K562 (cell line): ENCODE measurements at regions not wholly inside any gene's neighbourhood (a gene's known extent, or its start where the extent isn't known, plus 50 kb on each side); places are given as distances from the start of the nearest gene placed in this dataset.

Experiments used
- ATAC-seq: fragments of 200-7000 bp; cut with Tn5 transposase; 3 replicates; pipeline ENCODE4 v1.9.1; 2020; ENCODE audit warnings: moderate library complexity
- BruUV-seq: library from RNA; stranded (reverse); fragments of 400-500 nt; replicated peaks from 2 replicates; lab custom pipeline; 2021; lab: Mats Ljungman, UMichigan
- CTCF ChIA-PET: fragments of 300-600 bp; formaldehyde crosslinking; extraction: SDS; loops from one replicate; lab custom pipeline; 2021; ENCODE audit warnings: low intra/inter-chr PET ratio; lab: Yijun Ruan, JAX
- POLR2A ChIA-PET: fragments of 300-600, 350-650 bp; sonication (Branson Sonifier 250); formaldehyde crosslinking; extraction: SDS; loops from one replicate; lab custom pipeline; 2021; ENCODE audit warnings: antibody characterized with exemption, inconsistent platforms; lab: Yijun Ruan, JAX
- DNase-seq, 4 experiments: peaks; one replicate each; pipeline versions ENCODE4 v3.0.0 to v3.0.0-alpha.2; 2011 to 2018; ENCODE audit warnings: low spot score in 3 of 4, mixed read lengths in 3 of 4; ENCODE audit errors: extremely low read depth in 1 of 4
- FAIRE-seq: peaks from 2 replicates; lab custom pipeline; 2011; peaks lifted over from hg19 to GRCh38; lab: Jason Lieb, UNC
- H2AFZ ChIP-seq: 2 replicates; pipeline ENCODE4 v1.6.0; 2011; ENCODE audit warnings: low read depth, low read length, control low read depth, inconsistent platforms
- H3K27ac ChIP-seq: fragments of 200-600 bp; 3 replicates; pipeline ENCODE4 v1.8.0; 2011; ENCODE audit warnings: low read depth, mild to moderate bottlenecking, control low read depth, inconsistent platforms, low read length, moderate library complexity, mixed read lengths; ENCODE audit errors: extremely low read depth
- H3K27me3 ChIP-seq, 2 experiments: fragments of 300-600 bp in 1 of 2; 2 replicates in 1 of 2; 3 replicates in 1 of 2; pipeline versions ENCODE4 v1.6.0 to v1.8.0; 2011; ENCODE audit warnings: inconsistent platforms in 2 of 2, low read length in 2 of 2, mild to moderate bottlenecking in 1 of 2, mixed read lengths in 1 of 2, moderate library complexity in 1 of 2; ENCODE audit not compliant: control insufficient read depth in 2 of 2, insufficient read depth in 2 of 2
- H3K36me3 ChIP-seq: fragments of 300-600 bp; 3 replicates; pipeline ENCODE4 v1.8.0; 2011; ENCODE audit warnings: mild to moderate bottlenecking, low read length, inconsistent platforms; ENCODE audit not compliant: control insufficient read depth, insufficient read depth
- H3K4me1 ChIP-seq, 2 experiments: fragments of 200-600 bp in 1 of 2; replicated peaks in 1 of 2; 2 replicates in 1 of 2; 3 replicates in 1 of 2; pipeline versions ENCODE4 v1.5.1 to v1.8.0; 2011; ENCODE audit warnings: inconsistent platforms in 2 of 2, low read length in 2 of 2, mild to moderate bottlenecking in 1 of 2, mixed read lengths in 1 of 2, moderate library complexity in 1 of 2; ENCODE audit not compliant: control insufficient read depth in 2 of 2, insufficient read depth in 2 of 2
- H3K4me2 ChIP-seq: 2 replicates; pipeline ENCODE4 v1.6.1; 2011; ENCODE audit warnings: low read length, control low read depth, inconsistent platforms, mixed read lengths; ENCODE audit not compliant: insufficient read depth
- H3K4me3 ChIP-seq: fragments of 200-600 bp; sonication (generic), shearing (Covaris generic); 2 replicates; pipeline ENCODE4 v1.5.1; 2016; ENCODE audit warnings: control low read depth, inconsistent platforms
- H3K79me2 ChIP-seq: fragments of 200-600 bp; 3 replicates; pipeline ENCODE4 v1.8.0; 2011; ENCODE audit warnings: low read length, inconsistent platforms; ENCODE audit not compliant: control insufficient read depth, insufficient read depth
- H3K9ac ChIP-seq, 2 experiments: 2 replicates each; pipeline versions ENCODE4 v1.6.0 to v1.6.1; 2011; ENCODE audit warnings: low read depth in 2 of 2, low read length in 2 of 2, control low read depth in 1 of 2, inconsistent platforms in 1 of 2, mild to moderate bottlenecking in 1 of 2, mixed read lengths in 1 of 2; ENCODE audit not compliant: insufficient read depth in 1 of 2
- H3K9me1 ChIP-seq: one replicate; pipeline ENCODE4 v1.6.0; 2011; ENCODE audit warnings: inconsistent platforms, mild to moderate bottlenecking, low read length, moderate library complexity; ENCODE audit not compliant: control insufficient read depth, insufficient read depth
- H3K9me3 ChIP-seq: replicated peaks from 2 replicates; pipeline ENCODE4 v1.5.1; 2011; ENCODE audit warnings: low read depth, low read length, inconsistent platforms; ENCODE audit not compliant: control insufficient read depth, insufficient read depth
- H4K20me1 ChIP-seq: replicated peaks from 2 replicates; pipeline ENCODE4 v1.6.1; 2011; ENCODE audit warnings: low read length, inconsistent platforms, mixed read lengths; ENCODE audit not compliant: control insufficient read depth, insufficient read depth
- ARHGAP35 ChIP-seq: fragments of 450-650 bp; IDR thresholded peaks from 2 replicates; pipeline ENCODE4 v1.6.1; 2018; ENCODE audit not compliant: partially characterized antibody
- ARID2 ChIP-seq: fragments of 450-650 bp; IDR thresholded peaks from 2 replicates; pipeline ENCODE4 v1.6.1; 2017; ENCODE audit warnings: antibody characterized with exemption, mild to moderate bottlenecking
- MEIS2 ChIP-seq: fragments of 450-650 bp; IDR thresholded peaks from 2 replicates; pipeline ENCODE4 v1.6.1; 2014; ENCODE audit warnings: mild to moderate bottlenecking; ENCODE audit not compliant: partially characterized antibody
- MTF1 ChIP-seq: fragments of 250-450 bp; sonication (Bioruptor Pico); IDR thresholded peaks from 2 replicates; pipeline ENCODE4 v1.9.0; 2021; ENCODE audit warnings: moderate library complexity, mild to moderate bottlenecking, inconsistent platforms, borderline replicate concordance
- RBM14 ChIP-seq: fragments of 200-400 bp; formaldehyde crosslinking; IDR thresholded peaks from 2 replicates; pipeline ENCODE4 v1.6.1; 2018; ENCODE audit warnings: low read depth, mild to moderate bottlenecking, low read length, moderate library complexity, borderline replicate concordance; ENCODE audit not compliant: insufficient read depth
- RBM39 ChIP-seq: fragments of 200-400 bp; formaldehyde crosslinking; optimal IDR thresholded peaks from 2 replicates; pipeline ENCODE3; 2018; ENCODE audit warnings: low read depth, low read length
- SAFB ChIP-seq: fragments of 200-400 bp; formaldehyde crosslinking; IDR thresholded peaks from 2 replicates; pipeline ENCODE4 v1.6.1; 2017; ENCODE audit warnings: low read depth, low read length, borderline replicate concordance
- ZNF695 ChIP-seq: fragments of 450-650 bp; formaldehyde crosslinking; IDR thresholded peaks from 2 replicates; pipeline ENCODE4 v1.4.0; 2020; ENCODE audit warnings: mild to moderate bottlenecking, moderate library complexity
- ZNF699 ChIP-seq: fragments of 250-450 bp; sonication (Bioruptor Pico); IDR thresholded peaks from 2 replicates; pipeline ENCODE4 v1.8.0; 2021; ENCODE audit warnings: mild to moderate bottlenecking, moderate library complexity; ENCODE audit not compliant: insufficient replicate concordance
- ZNF830 ChIP-seq: fragments of 250-450 bp; sonication (Bioruptor Pico); IDR thresholded peaks from 2 replicates; pipeline ENCODE4 v1.5.0; 2021; ENCODE audit warnings: mild to moderate bottlenecking
- WGBS: fragments of 100-300 bp; shearing (Covaris generic); methylation state at CpG from one replicate; pipeline ENCODE4 v1.1.6; 2016; ENCODE audit warnings: low coverage, mixed read lengths; ENCODE audit not compliant: insufficient coverage; ENCODE audit errors: missing lambda C conversion rate; 5-methylcytosine and 5-hydroxymethylcytosine counted together
- in situ Hi-C: fragments of 300-500 bp; cut with MboI; formaldehyde crosslinking; loops from 4 replicates; pipeline ENCODE4 v1.15.0; 2018; ENCODE audit warnings: inconsistent platforms, mixed read lengths
- intact Hi-C: fragments of 100-400 bp; cut with micrococcal nuclease; formaldehyde crosslinking; loops from 2 replicates; pipeline ENCODE4 v1.14.2; 2022
- TF ChIP-seq, protein P1 (sequence below): fragments of 250-450 bp; sonication (Bioruptor Pico); IDR thresholded peaks from 2 replicates; pipeline ENCODE4 v1.4.0; 2020
- TF ChIP-seq, protein P2 (sequence below): IDR thresholded peaks from 2 replicates; pipeline ENCODE4 v1.6.1; 2011; ENCODE audit not compliant: insufficient read length; ENCODE audit errors: extremely low read depth
- TF ChIP-seq, protein P3 (sequence below): fragments of 250-450 bp; sonication (Bioruptor Pico); IDR thresholded peaks from 2 replicates; pipeline ENCODE4 v1.4.0; 2020; ENCODE audit warnings: borderline replicate concordance

GRCh38 chr12:67761566-67761965, 113.0 kb downstream of the DYRK2 start:
- H3K9me3 ChIP-seq = no peaks in the 10 kb centered on the region
- peaks cover 3 to 10% of the 10 kb centered on the region in 2 experiments; a peak in 4 of 5 replicates for H3K27me3 ChIP-seq
- intact Hi-C loops = no loop called here
- H3K9ac ChIP-seq = no peak overlapping the region
- no peak overlapping the region for H3K4me3 ChIP-seq
- 0% methylated on average over 3 of the region's 3 CpGs for WGBS
- H3K4me1 ChIP-seq = no peaks in the 10 kb centered on the region
- BruUV-seq = no TSS peak
- no peaks in the 10 kb centered on the region for H3K36me3 ChIP-seq
- no peaks in the 10 kb centered on the region for H3K9me1 ChIP-seq
- ChIA-PET CTCF (no interaction called here), POLR2A (no interaction called here)
- no peaks in the 10 kb centered on the region for H3K79me2 ChIP-seq
- ATAC-seq (no peak), DNase-seq (no peak), FAIRE-seq (no peak)
- no peaks in the 10 kb centered on the region for H4K20me1 ChIP-seq
- no peak overlapping the region for H2AFZ ChIP-seq
- in situ Hi-C loops = no loop called here
- H3K4me2 ChIP-seq = no peak overlapping the region
- no peak overlapping the region for H3K27ac ChIP-seq
- no peak for TF ChIP-seq ZNF695 (CRISPR knock-in tag)
- TF ChIP-seq ARID2 = no peak
- TF ChIP-seq, protein P1, sequence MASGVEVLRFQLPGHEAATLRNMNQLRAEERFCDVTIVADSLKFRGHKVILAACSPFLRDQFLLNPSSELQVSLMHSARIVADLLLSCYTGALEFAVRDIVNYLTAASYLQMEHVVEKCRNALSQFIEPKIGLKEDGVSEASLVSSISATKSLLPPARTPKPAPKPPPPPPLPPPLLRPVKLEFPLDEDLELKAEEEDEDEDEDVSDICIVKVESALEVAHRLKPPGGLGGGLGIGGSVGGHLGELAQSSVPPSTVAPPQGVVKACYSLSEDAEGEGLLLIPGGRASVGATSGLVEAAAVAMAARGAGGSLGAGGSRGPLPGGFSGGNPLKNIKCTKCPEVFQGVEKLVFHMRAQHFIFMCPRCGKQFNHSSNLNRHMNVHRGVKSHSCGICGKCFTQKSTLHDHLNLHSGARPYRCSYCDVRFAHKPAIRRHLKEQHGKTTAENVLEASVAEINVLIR (CRISPR knock-in tag) = no peak
- TF ChIP-seq MTF1 (CRISPR knock-in tag) = no peak
- no peak for TF ChIP-seq ARHGAP35
- no peak for TF ChIP-seq RBM14
- TF ChIP-seq ZNF830 (CRISPR knock-in tag) = no peak
- no peak for TF ChIP-seq ZNF699 (CRISPR knock-in tag)
- TF ChIP-seq, protein P2, sequence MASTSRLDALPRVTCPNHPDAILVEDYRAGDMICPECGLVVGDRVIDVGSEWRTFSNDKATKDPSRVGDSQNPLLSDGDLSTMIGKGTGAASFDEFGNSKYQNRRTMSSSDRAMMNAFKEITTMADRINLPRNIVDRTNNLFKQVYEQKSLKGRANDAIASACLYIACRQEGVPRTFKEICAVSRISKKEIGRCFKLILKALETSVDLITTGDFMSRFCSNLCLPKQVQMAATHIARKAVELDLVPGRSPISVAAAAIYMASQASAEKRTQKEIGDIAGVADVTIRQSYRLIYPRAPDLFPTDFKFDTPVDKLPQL = no peak
- TF ChIP-seq MEIS2 = no peak
- no peak for TF ChIP-seq SAFB
- TF ChIP-seq RBM39 = no peak
- TF ChIP-seq, protein P3, sequence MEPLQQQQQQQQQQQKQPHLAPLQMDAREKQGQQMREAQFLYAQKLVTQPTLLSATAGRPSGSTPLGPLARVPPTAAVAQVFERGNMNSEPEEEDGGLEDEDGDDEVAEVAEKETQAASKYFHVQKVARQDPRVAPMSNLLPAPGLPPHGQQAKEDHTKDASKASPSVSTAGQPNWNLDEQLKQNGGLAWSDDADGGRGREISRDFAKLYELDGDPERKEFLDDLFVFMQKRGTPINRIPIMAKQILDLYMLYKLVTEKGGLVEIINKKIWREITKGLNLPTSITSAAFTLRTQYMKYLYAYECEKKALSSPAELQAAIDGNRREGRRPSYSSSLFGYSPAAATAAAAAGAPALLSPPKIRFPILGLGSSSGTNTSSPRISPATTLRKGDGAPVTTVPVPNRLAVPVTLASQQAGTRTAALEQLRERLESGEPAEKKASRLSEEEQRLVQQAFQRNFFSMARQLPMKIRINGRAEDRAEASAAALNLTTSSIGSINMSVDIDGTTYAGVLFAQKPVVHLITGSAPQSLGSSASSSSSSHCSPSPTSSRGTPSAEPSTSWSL (CRISPR knock-in tag) = no peak
